ENCODE measurements at regions not wholly inside any gene's neighbourhood (a gene's known extent, or its start where the extent isn't known, plus 50 kb on each side); places are given as distances from the start of the nearest gene placed in this dataset.
"Not testable (repeated sequence)": the region's sequence is repeated elsewhere in the genome, so short reads cannot be mapped to it uniquely, and the experiment has no call there.

GRCh38 chr20:25984933-25985332 is 288.3 kb upstream of the ZNF337 start:
- H3K4me1 Mint-ChIP-seq, result peaks cover 30% of the 10 kb centered on the region
- H3K27ac Mint-ChIP-seq, result no peak overlapping the region
- peaks cover 8% of the 10 kb centered on the region for H3K27me3 Mint-ChIP-seq (ENCODE audit: low read depth, poor library complexity)
- no peak for DNase-seq
- H3K9me3 Mint-ChIP-seq, result peaks cover 35% of the 10 kb centered on the region
- no peak overlapping the region for H3K4me3 Mint-ChIP-seq
- no peak for TF ChIP-seq CTCF (IDR thresholded peaks at IDR 0.05)
- no peaks in the 10 kb centered on the region for H3K36me3 Mint-ChIP-seq (ENCODE audit: low read depth)

GRCh38 chr20:25982701-25983100 is 286.0 kb upstream of the ZNF337 start:
- not testable (repeated sequence) for H3K36me3 Mint-ChIP-seq (ENCODE audit: low read depth); H3K27me3 Mint-ChIP-seq (ENCODE audit: low read depth, poor library complexity); DNase-seq; H3K4me3 Mint-ChIP-seq; H3K27ac Mint-ChIP-seq
- Mint-ChIP-seq H3K9me3 (peaks cover 23% of the 10 kb centered on the region), H3K4me1 (peaks cover 20% of the 10 kb centered on the region)

GRCh38 chr20:25978450-25979190 is 282.0 kb upstream of the ZNF337 start:
- peaks cover 10% of the 10 kb centered on the region for H3K9me3 Mint-ChIP-seq
- not testable (repeated sequence) for H3K4me3 Mint-ChIP-seq; H3K27me3 Mint-ChIP-seq (ENCODE audit: low read depth, poor library complexity); H3K27ac Mint-ChIP-seq; H3K4me1 Mint-ChIP-seq; H3K36me3 Mint-ChIP-seq (ENCODE audit: low read depth); DNase-seq

GRCh38 chr20:25975816-25976215 is 279.2 kb upstream of the ZNF337 start:
- H3K9me3 Mint-ChIP-seq; H3K36me3 Mint-ChIP-seq (ENCODE audit: low read depth); H3K4me1 Mint-ChIP-seq; H3K4me3 Mint-ChIP-seq; DNase-seq; H3K27ac Mint-ChIP-seq; H3K27me3 Mint-ChIP-seq (ENCODE audit: low read depth, poor library complexity): not testable (repeated sequence)

GRCh38 chr20:25965203-25965602 is 268.6 kb upstream of the ZNF337 start:
- not testable (repeated sequence) for H3K27me3 Mint-ChIP-seq (ENCODE audit: low read depth, poor library complexity); DNase-seq; H3K27ac Mint-ChIP-seq; H3K9me3 Mint-ChIP-seq; H3K36me3 Mint-ChIP-seq (ENCODE audit: low read depth); H3K4me3 Mint-ChIP-seq; H3K4me1 Mint-ChIP-seq

- not testable (repeated sequence) for H3K27ac Mint-ChIP-seq; H3K4me1 Mint-ChIP-seq; H3K9me3 Mint-ChIP-seq; H3K4me3 Mint-ChIP-seq; H3K27me3 Mint-ChIP-seq (ENCODE audit: low read depth, poor library complexity); H3K36me3 Mint-ChIP-seq (ENCODE audit: low read depth); DNase-seq
These were observed 257.2 kb upstream of the ZNF337 start for GRCh38 chr20:25953876-25954275.

GRCh38 chr20:25935230-25935629 is 238.6 kb upstream of the ZNF337 start:
- not testable (repeated sequence) for H3K27me3 Mint-ChIP-seq (ENCODE audit: low read depth, poor library complexity)

GRCh38 chr20:25932806-25933205 is 236.2 kb upstream of the ZNF337 start:
- H3K4me1 Mint-ChIP-seq; H3K27me3 Mint-ChIP-seq (ENCODE audit: low read depth, poor library complexity); H3K36me3 Mint-ChIP-seq (ENCODE audit: low read depth); H3K4me3 Mint-ChIP-seq; DNase-seq: not testable (repeated sequence)
- peak overlapping the region; percentile 42 for H3K27ac Mint-ChIP-seq
- peaks cover 14% of the 10 kb centered on the region for H3K9me3 Mint-ChIP-seq

More at GRCh38 chr20:25935230-25935629, 238.6 kb upstream of the ZNF337 start:
- H3K36me3 Mint-ChIP-seq (ENCODE audit: low read depth); H3K9me3 Mint-ChIP-seq; H3K4me3 Mint-ChIP-seq; H3K27ac Mint-ChIP-seq; DNase-seq; H3K4me1 Mint-ChIP-seq: not testable (repeated sequence)

GRCh38 chr20:25932170-25932569 is 235.5 kb upstream of the ZNF337 start:
- peaks cover 14% of the 10 kb centered on the region for H3K9me3 Mint-ChIP-seq
- H3K27me3 Mint-ChIP-seq (ENCODE audit: low read depth, poor library complexity); H3K4me3 Mint-ChIP-seq; H3K36me3 Mint-ChIP-seq (ENCODE audit: low read depth); H3K4me1 Mint-ChIP-seq; H3K27ac Mint-ChIP-seq; DNase-seq: not testable (repeated sequence)

- DNase-seq; H3K27me3 Mint-ChIP-seq (ENCODE audit: low read depth, poor library complexity); H3K36me3 Mint-ChIP-seq (ENCODE audit: low read depth); H3K4me3 Mint-ChIP-seq; H3K9me3 Mint-ChIP-seq; H3K4me1 Mint-ChIP-seq; H3K27ac Mint-ChIP-seq: not testable (repeated sequence)
These were observed 205.7 kb upstream of the ZNF337 start for GRCh38 chr20:25902321-25902720.

GRCh38 chr20:25898663-25899062 is 202.0 kb upstream of the ZNF337 start:
- not testable (repeated sequence) for H3K4me3 Mint-ChIP-seq; H3K4me1 Mint-ChIP-seq; H3K27ac Mint-ChIP-seq; H3K9me3 Mint-ChIP-seq; H3K36me3 Mint-ChIP-seq (ENCODE audit: low read depth)
- peak; percentile 2 for DNase-seq
- H3K27me3 Mint-ChIP-seq (ENCODE audit: low read depth, poor library complexity), result peaks cover 15% of the 10 kb centered on the region

GRCh38 chr20:25879096-25879495 is 182.4 kb upstream of the ZNF337 start:
- not testable (repeated sequence) for H3K4me1 Mint-ChIP-seq; H3K27me3 Mint-ChIP-seq (ENCODE audit: low read depth, poor library complexity); DNase-seq

GRCh38 chr20:25868650-25868979 is 172.0 kb upstream of the ZNF337 start:
- peak overlapping the region; percentile 49 for H3K4me3 Mint-ChIP-seq
- peaks cover 31% of the 10 kb centered on the region for H3K4me1 Mint-ChIP-seq
- H3K9me3 Mint-ChIP-seq, result peaks cover 10% of the 10 kb centered on the region
- H3K27me3 Mint-ChIP-seq (ENCODE audit: low read depth, poor library complexity), result peaks cover 61% of the 10 kb centered on the region
- not testable (repeated sequence) for H3K27ac Mint-ChIP-seq; DNase-seq; H3K36me3 Mint-ChIP-seq (ENCODE audit: low read depth)

More at GRCh38 chr20:25879096-25879495, 182.4 kb upstream of the ZNF337 start:
- not testable (repeated sequence) for H3K9me3 Mint-ChIP-seq; H3K27ac Mint-ChIP-seq; H3K36me3 Mint-ChIP-seq (ENCODE audit: low read depth); H3K4me3 Mint-ChIP-seq

All from nephron progenitor cell (in vitro differentiated cells).